GM19452 (cell line): ENCODE measurements at regions not wholly inside any gene's neighbourhood (a gene's known extent, or its start where the extent isn't known, plus 50 kb on each side); places are given as distances from the start of the nearest gene placed in this dataset.

Source experiments
- ATAC-seq: cut with Tn5 transposase; IDR thresholded peaks from one replicate; pipeline ENCODE4 v1.9.1; 2021; ENCODE audit not compliant: unreplicated experiment

DNA sequence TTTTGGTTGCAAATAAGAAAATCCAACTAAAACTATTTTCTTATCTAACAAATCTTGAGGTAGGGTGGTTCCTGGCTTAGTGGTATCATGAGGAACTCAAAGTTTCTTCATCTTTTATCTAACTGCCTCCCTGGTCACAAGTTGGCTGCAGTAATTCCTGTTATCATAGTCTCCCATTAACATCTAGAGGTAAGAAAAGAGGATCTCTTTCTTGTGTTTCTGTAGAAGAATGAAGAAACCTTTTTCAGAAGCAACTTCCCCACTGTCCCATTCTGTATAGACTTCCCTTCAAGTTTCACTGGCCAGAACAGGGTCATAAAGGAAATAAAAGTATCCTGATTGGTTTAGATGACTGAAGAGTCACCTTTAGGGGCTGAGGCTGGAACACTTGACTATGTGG is 81.8 kb upstream of the ELL2 start:
- no peak for ATAC-seq

GRCh38 chr5:96037128-96037527 is 75.5 kb upstream of the ELL2 start:
- ATAC-seq: no peak

- no peak for ATAC-seq
Observed at GRCh38 chr5:96036301-96036700, 74.7 kb upstream of the ELL2 start.

- ATAC-seq: no peak
Observed at GRCh38 chr5:96035796-96036195, 74.1 kb upstream of the ELL2 start.

DNA sequence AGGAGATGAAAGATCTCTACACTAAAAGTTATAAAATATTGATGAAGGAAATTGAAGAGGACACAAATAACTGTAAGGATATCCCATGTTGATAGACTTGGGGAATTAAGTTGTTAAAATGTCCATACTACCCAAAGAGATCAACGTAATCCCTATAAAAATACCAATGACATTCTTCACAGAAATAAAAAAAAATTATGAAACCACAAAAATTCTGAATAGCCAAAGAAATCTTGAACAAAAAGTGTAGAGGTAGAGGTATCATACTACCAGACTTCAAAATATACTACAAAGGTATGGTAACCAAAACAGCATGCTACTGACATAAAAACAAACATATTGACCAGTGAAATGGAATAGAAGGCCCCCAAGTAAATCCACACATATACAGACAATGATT is 71.5 kb upstream of the ELL2 start:
- no peak for ATAC-seq

- ATAC-seq: no peak
Observed at GRCh38 chr5:96031811-96032261, 70.2 kb upstream of the ELL2 start.

DNA sequence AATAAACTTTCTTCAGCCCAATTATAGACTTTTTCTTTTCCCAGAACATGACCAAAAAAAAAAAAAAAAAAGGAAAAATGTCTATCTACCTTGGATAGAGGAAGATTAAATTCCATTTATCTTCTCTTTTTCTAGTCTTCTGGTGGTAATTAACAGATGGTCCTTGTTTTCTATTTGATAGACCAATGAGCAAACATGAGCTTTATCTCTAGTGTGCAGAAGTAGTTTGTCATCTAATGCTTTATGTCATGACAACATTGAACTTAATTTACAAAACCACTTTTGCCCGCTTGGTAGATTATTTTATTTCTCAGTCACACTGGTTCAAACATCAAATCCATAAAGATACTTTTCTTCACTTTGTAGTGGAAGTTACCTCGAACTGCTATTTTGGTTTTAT is 69.5 kb upstream of the ELL2 start:
- ATAC-seq: no peak

DNA sequence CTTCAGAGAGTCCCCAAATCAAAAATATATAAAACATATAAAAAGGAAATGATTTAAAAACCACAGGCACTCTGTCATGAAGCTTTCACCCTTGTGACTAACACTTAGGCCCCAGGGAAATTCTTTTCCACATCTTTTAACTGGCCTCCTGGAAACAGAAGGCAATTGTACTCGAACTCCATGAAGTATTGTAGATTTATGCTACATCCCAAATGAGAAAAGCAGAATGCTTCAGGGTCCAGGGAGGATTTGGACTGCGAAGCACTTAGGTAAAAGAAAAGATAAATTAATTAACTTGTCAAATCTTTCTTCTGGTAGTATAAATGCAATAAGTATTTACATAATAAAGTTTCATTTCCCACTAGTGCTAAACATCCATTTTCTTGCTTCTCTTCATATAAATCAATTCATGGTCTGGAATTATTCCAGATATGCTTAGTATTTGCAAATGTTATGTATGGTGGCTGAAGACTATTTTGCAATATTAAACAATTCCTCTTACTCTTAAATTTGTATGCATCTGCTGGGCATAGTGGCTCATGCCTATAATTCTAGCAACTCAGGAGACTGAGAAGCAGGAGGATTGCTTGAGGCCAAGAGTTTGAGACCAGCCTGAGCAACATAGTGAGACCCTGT is 64.9 kb upstream of the ELL2 start:
- no peak for ATAC-seq

GRCh38 chr5:96024683-96025475 is 63.2 kb upstream of the ELL2 start:
- no peak for ATAC-seq

- no peak for ATAC-seq
Observed at GRCh38 chr5:96023518-96023917, 61.9 kb upstream of the ELL2 start.

DNA sequence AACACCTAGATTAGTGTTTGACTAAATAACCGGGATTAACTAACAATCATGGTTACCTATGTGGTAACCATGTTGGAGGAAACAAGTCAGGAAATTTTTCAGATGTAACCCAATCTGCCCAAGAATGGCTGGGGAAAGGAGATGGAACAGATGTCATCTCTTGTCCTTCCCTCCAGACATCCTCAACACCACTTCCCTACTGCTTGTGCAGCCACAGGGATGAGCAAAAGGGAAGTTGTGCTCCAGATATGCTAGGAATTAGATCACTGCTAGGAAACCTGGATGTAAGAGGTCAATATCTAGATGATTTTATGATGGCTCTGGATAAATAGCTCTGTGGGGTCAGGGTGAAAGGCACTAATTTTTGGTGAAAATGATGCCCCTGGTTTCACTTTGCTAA is 61.3 kb upstream of the ELL2 start:
- ATAC-seq: no peak

- ATAC-seq: no peak
Observed at GRCh38 chr5:96017951-96018350, 56.3 kb upstream of the ELL2 start.

DNA sequence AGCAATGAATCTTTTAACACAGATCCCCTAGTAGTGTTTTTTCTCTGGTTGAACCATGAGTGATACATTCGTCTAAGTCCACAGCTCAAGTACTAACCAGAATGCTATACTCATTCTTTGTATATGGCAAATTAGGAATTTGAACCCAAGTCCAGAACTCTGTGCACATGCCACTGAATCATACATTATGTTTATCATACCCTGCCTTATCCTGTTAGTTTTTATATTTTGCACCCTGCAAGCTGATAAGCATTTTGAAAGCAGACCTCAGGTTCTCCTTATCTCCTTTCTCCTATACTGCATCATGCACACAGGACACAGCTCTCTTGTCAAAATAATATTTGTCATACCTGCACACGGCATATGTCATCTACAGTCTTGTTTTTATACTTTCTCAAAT is 54.6 kb upstream of the ELL2 start:
- ATAC-seq: no peak

DNA sequence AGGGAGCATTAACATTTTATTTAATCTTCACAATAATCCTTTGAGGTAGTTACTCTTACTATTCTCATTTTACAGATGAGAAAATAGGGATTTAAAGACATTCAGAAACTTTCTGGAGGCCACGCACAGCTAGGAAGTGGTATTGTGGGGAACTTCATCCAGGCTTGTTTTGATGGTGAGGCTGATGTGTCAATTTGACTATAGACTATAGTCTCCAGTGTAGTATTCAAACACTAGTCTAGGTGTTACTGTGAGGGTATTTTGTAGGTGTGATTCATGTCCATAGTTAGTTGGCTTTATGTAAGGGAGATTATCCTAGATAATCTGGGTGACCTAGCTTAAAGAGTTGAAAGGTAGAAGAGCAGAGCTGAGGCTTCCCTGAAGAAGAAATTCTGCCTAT is 54.1 kb upstream of the ELL2 start:
- no peak for ATAC-seq

DNA sequence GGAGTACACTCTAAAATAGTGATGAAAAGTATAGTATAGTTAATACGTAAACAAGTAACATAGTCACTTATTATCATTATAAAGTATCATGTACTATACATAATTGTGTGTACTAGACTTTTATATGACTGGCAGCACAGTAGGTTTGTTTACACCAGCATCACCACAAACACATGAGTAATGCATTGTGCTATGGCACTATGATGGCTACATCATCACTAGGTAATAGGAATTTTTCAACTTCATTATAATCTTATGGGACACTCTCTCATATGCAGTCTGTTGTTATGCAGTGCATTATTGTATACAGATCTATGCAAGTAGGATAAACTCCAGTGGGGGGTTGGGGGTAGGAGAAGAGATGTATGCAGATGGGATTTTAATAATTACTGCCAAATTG is 52.7 kb upstream of the ELL2 start:
- ATAC-seq: no peak

DNA sequence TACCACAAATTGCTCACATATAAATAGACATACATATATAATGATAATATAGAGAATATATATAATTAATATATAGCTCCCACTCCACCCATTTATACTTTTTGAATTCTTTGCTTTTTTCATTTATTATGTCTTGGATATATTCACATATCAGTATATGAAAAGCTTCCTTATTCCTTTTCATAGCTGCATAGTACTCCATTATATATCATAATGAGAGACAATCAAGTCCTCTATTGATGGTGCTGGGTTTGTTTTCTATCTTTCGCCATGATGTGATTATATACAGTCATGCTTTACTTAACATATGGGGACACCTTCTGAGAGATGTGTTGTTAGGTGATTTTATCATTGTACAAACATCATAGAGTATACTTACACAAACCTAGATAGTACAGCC is 51.6 kb upstream of the ELL2 start:
- no peak for ATAC-seq

- ATAC-seq: no peak
Observed at GRCh38 chr5:96012399-96012798, 50.7 kb upstream of the ELL2 start.
